Kasumi-1 (cell line): ENCODE measurements at regions not wholly inside any gene's neighbourhood (a gene's known extent, or its start where the extent isn't known, plus 50 kb on each side); places are given as distances from the start of the nearest gene placed in this dataset.

Source experiments
- DNase-seq, 2 experiments: peaks; one replicate each; lab custom pipeline; 2025; lab: John Stamatoyannopoulos, UW

- no peak for DNase-seq
Measured at GRCh38 chr2:5955921-5956320, 263.7 kb downstream of the SOX11 start.

DNA sequence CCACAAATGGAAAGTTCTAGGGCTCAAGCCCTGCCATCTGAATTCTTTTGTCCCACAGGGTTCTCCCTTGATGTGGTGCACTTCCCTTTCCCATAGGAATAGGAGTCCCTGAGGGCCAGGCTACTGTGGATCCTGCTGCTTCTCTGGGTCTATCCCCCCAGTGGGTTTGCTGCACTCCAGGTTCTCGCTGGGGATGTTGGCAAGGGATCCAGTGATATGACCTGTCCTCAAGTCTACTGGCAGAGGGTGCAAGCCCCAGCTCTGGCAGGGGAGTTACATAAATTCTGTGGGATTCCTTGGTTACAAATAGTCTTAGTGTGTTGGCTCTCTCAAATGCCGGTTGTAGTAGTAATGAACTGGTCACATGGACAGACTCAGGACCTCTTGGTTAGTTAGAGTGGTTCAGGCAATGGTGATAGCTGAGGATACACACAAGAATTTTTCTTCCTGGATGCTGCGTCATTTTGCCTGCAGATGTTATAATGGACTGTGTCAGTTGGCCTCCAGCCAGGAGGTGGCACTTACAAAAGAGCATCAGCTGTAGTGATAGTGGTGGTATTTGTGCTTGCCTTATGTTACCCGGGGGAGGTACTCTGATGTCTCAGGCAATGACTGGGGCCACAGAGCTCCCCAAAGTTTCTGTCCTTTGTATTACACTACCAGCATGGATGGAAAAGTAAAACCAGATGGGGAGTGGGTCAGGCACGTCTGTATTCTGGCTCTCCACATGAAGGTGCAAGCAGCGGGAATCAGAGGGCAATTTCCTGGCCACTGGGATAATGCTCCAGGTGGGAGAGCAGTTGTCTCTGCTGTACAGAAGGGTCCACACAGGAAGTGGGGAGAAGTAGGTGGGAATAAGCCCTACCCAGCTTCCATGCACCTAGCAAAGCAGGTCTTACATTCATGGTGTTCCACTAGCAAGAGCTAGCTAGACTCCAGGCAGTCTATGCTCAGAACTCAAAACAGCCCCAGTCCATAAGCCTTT, 267.9 kb downstream of the SOX11 start:
- DNase-seq = no peak

GRCh38 chr2:5967506-5967905, 275.3 kb downstream of the SOX11 start:
- DNase-seq = no peak

DNA sequence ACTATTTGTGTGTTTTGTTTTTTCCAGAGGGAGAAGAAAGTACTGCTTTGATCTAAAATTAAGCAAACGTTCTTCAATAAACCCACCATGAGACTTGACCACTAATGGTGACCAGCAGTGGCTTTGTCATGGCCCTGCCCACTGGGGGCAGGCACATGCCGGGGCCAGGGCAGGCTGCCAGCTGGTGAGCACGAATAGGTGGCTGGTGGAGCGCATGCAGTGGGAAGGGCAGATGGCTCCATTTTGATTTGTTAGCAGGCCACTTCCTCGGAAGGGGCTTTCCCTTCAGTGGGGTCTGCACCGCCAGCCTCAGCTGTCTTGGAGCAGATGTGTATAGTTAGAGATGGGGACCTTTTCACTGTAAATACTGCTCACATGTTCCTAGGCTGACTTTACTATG, 277.1 kb downstream of the SOX11 start:
- no peak for DNase-seq

DNA sequence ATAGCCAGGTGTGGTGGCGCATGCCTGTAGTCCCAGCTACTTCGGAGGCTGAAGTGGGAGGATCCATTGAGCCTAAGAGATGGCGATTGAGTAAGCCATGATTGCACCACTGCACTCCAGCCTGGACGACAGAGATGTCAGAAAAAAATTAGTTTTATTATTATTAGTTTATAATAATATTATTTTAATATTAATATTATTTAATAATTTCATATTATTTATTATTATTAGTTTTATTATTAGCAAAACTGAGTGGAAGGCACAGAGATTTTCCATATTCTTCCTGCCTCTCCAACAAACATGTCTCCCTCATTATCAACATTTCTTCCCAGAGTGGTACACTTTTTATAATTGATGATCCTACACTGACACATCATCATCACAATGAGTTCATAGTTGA, 278.2 kb downstream of the SOX11 start:
- no peak for DNase-seq

GRCh38 chr2:5974477-5974876, 282.3 kb downstream of the SOX11 start:
- DNase-seq = no peak

GRCh38 chr2:5975401-5975800, 283.2 kb downstream of the SOX11 start:
- DNase-seq = no peak

GRCh38 chr2:5976531-5977065, 284.4 kb downstream of the SOX11 start:
- DNase-seq = no peak

DNA sequence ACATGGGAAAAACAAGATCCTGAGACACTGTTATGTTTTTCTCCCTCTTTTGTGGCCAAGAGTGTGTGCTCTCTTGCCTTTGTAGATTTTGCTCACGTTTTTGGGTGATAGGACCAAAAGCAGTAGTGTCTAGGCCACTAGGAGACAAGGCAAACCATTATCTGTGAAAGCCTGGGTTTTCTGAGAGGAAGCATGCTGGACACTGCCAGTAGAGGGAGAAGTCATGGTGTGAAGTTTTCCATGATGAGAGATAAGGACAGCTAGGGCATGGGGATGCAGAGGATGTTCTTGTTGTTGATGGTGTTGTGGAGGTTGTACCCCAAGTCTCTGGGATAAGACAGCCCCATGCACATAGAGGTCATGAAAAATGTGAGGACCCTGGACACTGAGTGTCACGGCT, 285.3 kb downstream of the SOX11 start:
- no peak for DNase-seq

GRCh38 chr2:5978131-5978751, 286.1 kb downstream of the SOX11 start:
- DNase-seq = no peak

- DNase-seq = no peak
Measured at GRCh38 chr2:5980450-5981190, 288.4 kb downstream of the SOX11 start.

DNA sequence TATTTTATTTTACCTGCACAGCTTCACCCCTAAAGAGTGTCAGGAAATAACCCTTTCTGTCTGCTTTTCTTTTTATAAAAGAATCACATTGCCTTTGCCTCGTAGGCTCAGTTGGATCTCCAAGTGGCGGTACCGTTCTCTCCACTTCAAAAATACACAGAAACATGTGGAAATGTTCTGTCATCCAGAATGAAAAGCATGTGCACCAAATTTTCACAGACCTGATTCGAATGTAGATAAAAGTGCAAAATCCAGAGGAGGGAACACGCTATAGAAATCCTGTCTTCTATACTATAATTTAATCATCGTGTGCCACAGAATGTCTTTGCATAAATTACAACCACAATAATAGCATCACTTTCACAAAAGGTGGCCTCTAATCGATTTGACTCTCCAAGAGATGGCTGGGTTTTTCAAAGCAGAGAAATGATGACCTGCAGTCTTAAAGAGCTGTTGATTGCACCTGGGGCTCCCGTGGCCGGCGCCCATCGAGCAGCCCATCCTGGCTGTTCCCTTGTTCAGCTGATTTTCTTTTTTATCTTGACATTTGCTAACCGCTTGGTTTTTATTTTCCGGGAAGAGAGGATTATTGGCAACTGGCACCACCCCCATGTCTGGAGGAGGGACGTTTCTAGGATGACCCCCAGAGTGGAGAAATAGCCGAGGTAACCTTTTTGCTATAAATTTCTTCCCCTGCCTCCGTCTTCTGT, 290.2 kb downstream of the SOX11 start:
- no peak for DNase-seq

DNA sequence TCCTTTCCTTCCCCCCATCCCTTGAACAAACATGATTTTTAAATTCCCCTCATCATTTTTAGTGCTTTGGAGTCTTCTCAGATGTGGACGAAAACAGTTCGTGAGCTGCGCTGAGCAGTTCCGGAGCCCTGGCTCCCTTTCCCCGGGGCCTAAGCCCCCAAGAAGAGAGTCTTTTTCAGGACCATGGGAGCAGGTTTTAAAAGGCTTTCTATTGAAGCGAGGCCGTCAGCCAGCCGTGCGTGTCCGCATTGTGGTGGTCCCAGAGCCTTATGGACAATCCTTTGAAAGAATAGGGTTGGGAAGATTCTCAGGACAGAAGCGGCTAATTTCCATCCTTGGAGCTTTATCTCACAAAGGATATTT, 290.7 kb downstream of the SOX11 start:
- DNase-seq = no peak

- no peak for DNase-seq
Measured at GRCh38 chr2:5983511-5984272, 291.5 kb downstream of the SOX11 start.

GRCh38 chr2:5984273-5984655, 292.1 kb downstream of the SOX11 start:
- DNase-seq = no peak

- DNase-seq = no peak
Measured at GRCh38 chr2:5984946-5985345, 292.8 kb downstream of the SOX11 start.

- no peak for DNase-seq
Measured at GRCh38 chr2:5985536-5986385, 293.6 kb downstream of the SOX11 start.

DNA sequence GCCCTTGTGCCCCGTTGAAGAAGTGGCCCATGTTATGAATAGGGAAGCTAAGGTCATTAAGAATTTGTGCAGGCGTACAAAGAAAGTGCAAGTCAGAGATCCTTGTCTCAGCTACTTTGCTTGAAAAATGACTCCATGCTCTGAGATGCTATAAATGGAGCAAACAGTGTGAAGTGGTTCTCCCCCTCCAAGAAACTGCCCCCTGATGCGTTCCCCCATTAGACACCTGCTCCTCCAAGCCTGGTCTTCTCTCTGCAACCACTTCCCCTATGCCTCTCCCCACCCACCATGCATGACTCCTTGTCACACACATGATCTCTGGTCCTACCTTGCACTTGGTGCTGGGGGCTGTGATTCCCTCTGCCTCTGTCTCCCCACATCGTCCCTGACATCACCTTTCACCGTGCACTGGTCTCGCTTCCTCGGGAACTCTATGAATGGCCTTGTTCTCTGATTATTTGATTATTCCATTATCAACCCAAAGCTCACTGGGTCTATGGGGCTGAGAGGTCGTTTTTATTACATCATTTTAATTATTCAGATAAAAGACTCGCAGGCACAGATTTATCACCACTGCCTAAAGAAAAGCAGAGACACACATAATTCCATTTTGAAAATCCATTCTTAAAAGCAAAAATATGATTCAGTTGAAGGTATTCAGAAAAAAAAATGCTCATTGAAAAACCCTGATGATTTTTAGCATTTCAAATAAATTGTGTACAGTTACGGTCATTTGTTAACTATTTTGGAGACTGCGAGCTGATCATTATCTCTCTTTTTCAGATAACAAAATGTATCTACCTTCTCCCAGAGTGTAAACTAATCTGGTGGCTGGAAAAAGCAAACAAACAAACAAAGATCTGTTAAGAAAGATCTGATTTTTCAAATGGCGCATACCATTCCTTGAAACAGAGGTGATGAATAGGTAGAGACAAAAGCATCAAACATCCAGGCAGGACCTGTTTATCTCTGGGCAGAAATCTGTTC, 294.9 kb downstream of the SOX11 start:
- DNase-seq = no peak

DNA sequence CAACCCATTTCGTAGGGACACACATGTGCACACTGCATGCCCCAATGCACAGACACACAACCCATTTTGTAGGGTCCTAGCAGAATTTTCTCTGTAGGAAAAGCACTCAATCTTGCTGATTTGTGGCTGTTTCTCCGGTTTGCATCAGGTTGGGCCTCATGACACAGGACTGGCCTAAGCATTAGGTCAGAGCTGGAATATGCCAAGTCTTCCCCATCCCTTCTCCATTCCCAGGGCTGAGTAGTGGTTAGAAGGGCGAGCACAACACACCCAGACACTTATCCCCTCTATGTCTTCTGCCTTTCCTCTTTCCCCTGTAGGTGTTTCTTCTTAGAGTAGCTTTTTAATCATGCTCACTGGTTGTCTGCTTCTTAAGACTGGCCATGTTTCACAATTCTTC, 295.9 kb downstream of the SOX11 start:
- DNase-seq = no peak
